GM18867 (cell line): ENCODE measurements at regions not wholly inside any gene's neighbourhood (a gene's known extent, or its start where the extent isn't known, plus 50 kb on each side); places are given as distances from the start of the nearest gene placed in this dataset.
"Not testable (repeated sequence)": the region's sequence is repeated elsewhere in the genome, so short reads cannot be mapped to it uniquely, and the experiment has no call there.

ENCODE experiments used
- ATAC-seq: cut with Tn5 transposase; IDR thresholded peaks from one replicate; pipeline ENCODE4 v1.9.1; 2021; ENCODE audit warnings: mild to moderate bottlenecking, moderate library complexity; ENCODE audit not compliant: unreplicated experiment

- ATAC-seq, result no peak
Measured at GRCh38 chr10:9399275-9399983, 1344.9 kb downstream of the GATA3 start.

- not testable (repeated sequence) for ATAC-seq
Measured at GRCh38 chr10:9402067-9402466, 1347.6 kb downstream of the GATA3 start.

GRCh38 chr10:9402507-9403195 lies 1348.2 kb downstream of the GATA3 start:
- ATAC-seq, result not testable (repeated sequence)

- not testable (repeated sequence) for ATAC-seq
Measured at GRCh38 chr10:9407201-9407600, 1352.7 kb downstream of the GATA3 start.

- no peak for ATAC-seq
Measured at GRCh38 chr10:9416331-9416730, 1361.8 kb downstream of the GATA3 start.

- no peak for ATAC-seq
Measured at GRCh38 chr10:9419757-9420156, 1365.3 kb downstream of the GATA3 start.

- no peak for ATAC-seq
Measured at GRCh38 chr10:9427209-9427608, 1372.7 kb downstream of the GATA3 start.

- ATAC-seq, result no peak
Measured at GRCh38 chr10:9437131-9437530, 1382.6 kb downstream of the GATA3 start.

GRCh38 chr10:9443758-9444157 lies 1389.3 kb downstream of the GATA3 start:
- no peak for ATAC-seq

GRCh38 chr10:9449530-9449929 lies 1395.0 kb downstream of the GATA3 start:
- no peak for ATAC-seq

GRCh38 chr10:9450801-9451200 lies 1396.3 kb downstream of the GATA3 start:
- ATAC-seq, result no peak

GRCh38 chr10:9451211-9451773 lies 1396.8 kb downstream of the GATA3 start:
- ATAC-seq, result no peak

- no peak for ATAC-seq
Measured at GRCh38 chr10:9452056-9452455, 1397.6 kb downstream of the GATA3 start.

- not testable (repeated sequence) for ATAC-seq
Measured at GRCh38 chr10:9453871-9454270, 1399.4 kb downstream of the GATA3 start.

- no peak for ATAC-seq
Measured at GRCh38 chr10:9469663-9470205, 1415.2 kb downstream of the GATA3 start.

- ATAC-seq, result no peak
Measured at GRCh38 chr10:9470581-9470980, 1416.1 kb downstream of the GATA3 start.

- no peak for ATAC-seq
Measured at GRCh38 chr10:9501944-9502343, 1447.5 kb downstream of the GATA3 start.

GRCh38 chr10:9504227-9504626 lies 1449.7 kb downstream of the GATA3 start:
- ATAC-seq, result no peak

- ATAC-seq, result no peak
Measured at GRCh38 chr10:9505546-9505945, 1451.1 kb downstream of the GATA3 start.

- ATAC-seq, result no peak
Measured at GRCh38 chr10:9508606-9509005, 1454.1 kb downstream of the GATA3 start.

- no peak for ATAC-seq
Measured at GRCh38 chr10:9510626-9511025, 1456.1 kb downstream of the GATA3 start.

GRCh38 chr10:9515922-9516321 lies 1461.4 kb downstream of the GATA3 start:
- ATAC-seq, result no peak
